Heart left ventricle (tissue), 16 donors: ENCODE measurements at regions not wholly inside any gene's neighbourhood (a gene's known extent, or its start where the extent isn't known, plus 50 kb on each side); places are given as distances from the start of the nearest gene placed in this dataset.

Source experiments
- ATAC-seq, 4 donors: fragments of 200-7000 bp; cut with Tn5 transposase; one replicate each; pipeline ENCODE4 v1.9.1; 2020 to 2022; ENCODE audit warnings: moderate library complexity in 4 of 4, mild to moderate bottlenecking in 3 of 4, moderate number of reproducible peaks in 1 of 4
- DNase-seq, 5 donors: peaks; one replicate each; pipeline ENCODE4 v3.0.0-alpha.2; 2020
- H3K27ac ChIP-seq, 12 donors: fragments of 200-600 bp; sonication (generic) in 4 of 12; one replicate each; pipeline versions ENCODE4 v1.5.0 to v1.8.0; 2016 to 2022; ENCODE audit warnings: mild to moderate bottlenecking in 2 of 12
- H3K27me3 ChIP-seq, 9 donors: fragments of 200-600 bp; sonication (generic) in 2 of 9; one replicate each; pipeline versions ENCODE4 v1.5.1 to v1.8.0; 2016 to 2022; ENCODE audit warnings: mild to moderate bottlenecking in 3 of 9
- H3K36me3 ChIP-seq, 9 donors: fragments of 200-600 bp; sonication (generic) in 2 of 9; one replicate each; pipeline versions ENCODE4 v1.5.0 to v1.8.0; 2018 to 2022; ENCODE audit warnings: mild to moderate bottlenecking in 2 of 9
- H3K4me1 ChIP-seq, 12 donors: fragments of 200-600 bp; sonication (generic) in 4 of 12; one replicate each; pipeline versions ENCODE4 v1.5.0 to v1.8.0; 2016 to 2022; ENCODE audit warnings: mild to moderate bottlenecking in 3 of 12
- H3K4me3 ChIP-seq, 12 donors: fragments of 200-600 bp; sonication (generic) in 4 of 12; one replicate each; pipeline versions ENCODE4 v1.5.0 to v1.8.0; 2017 to 2022; ENCODE audit warnings: mild to moderate bottlenecking in 9 of 12, moderate library complexity in 4 of 12
- H3K9me3 ChIP-seq, 12 donors: fragments of 200-600 bp; sonication (generic) in 4 of 12; one replicate each; pipeline versions ENCODE4 v1.5.0 to v1.8.0; 2016 to 2022; ENCODE audit warnings: mild to moderate bottlenecking in 1 of 12
- POLR2A ChIP-seq, 2 donors: fragments of 450-650 bp; IDR thresholded peaks; one replicate each; pipeline ENCODE4 v1.6.1; 2017; ENCODE audit warnings: antibody characterized with exemption in 2 of 2, mild to moderate bottlenecking in 2 of 2, moderate library complexity in 2 of 2
- WGBS, 4 donors: extraction: QIAGEN DNeasy Blood & Tissue Kit in 2 of 4; methylation state at CpG; one replicate each; pipeline versions ENCODE4 v1.1.5 to v1.1.7; 2013 to 2018; 5-methylcytosine and 5-hydroxymethylcytosine counted together
- intact Hi-C, 10 donors: fragments of 100-400 bp; cut with DNase I; formaldehyde crosslinking; loops; one replicate each; pipeline versions ENCODE4 v1.11.1 to v1.14.2; 2022
- TF ChIP-seq, protein P1 (sequence below), 12 donors: fragments of 200-600 bp; sonication (generic) in 4 of 12; IDR thresholded peaks; one replicate each; pipeline versions ENCODE4 v1.5.0 to v1.8.0; 2018 to 2022; ENCODE audit warnings: antibody characterized with exemption in 12 of 12, mild to moderate bottlenecking in 5 of 12
- donor health status: ischemic (EF 13 %, LVEDD 7.1; RV severe dilation, severe dysfunction).
- donor health status: healthy with polysubstance abuse.
- donor health status: DM: no; HTN: yes; CAD: no.
- donor health status: DM: no; HTN: no; CAD: no.
- donor health status: ischemic (EF 25% LVEDD 6.9; RV normal size, moderate dysfunction).
- donor health status: ischemic (EF 25% LVEDD 5.7; RV mildly dilated, moderate dysfunction).
- donor health status: healthy.
- donor health status: DM: yes; HTN: yes; CAD: no.
- donor health status: ischemic (EF 35%, LVEDD 5.7; RV mildly dilated, moderate dysfunction).
- donor health status: nonischemic (EF 11% LVEDD 7.7; RV severe dilation, severe dysfunction).
- donor health status: DM: yes; HTN: yes; CAD: no.
- donor health status: PGD.
- donor health status: ischemic (EF 29% LVEDD 5.4; RV normal size, mild dysfunction).
- donor health status: nonischemic (EF 23%, LVEDD 6.1; RV moderate dilation, normal function).

DNA sequence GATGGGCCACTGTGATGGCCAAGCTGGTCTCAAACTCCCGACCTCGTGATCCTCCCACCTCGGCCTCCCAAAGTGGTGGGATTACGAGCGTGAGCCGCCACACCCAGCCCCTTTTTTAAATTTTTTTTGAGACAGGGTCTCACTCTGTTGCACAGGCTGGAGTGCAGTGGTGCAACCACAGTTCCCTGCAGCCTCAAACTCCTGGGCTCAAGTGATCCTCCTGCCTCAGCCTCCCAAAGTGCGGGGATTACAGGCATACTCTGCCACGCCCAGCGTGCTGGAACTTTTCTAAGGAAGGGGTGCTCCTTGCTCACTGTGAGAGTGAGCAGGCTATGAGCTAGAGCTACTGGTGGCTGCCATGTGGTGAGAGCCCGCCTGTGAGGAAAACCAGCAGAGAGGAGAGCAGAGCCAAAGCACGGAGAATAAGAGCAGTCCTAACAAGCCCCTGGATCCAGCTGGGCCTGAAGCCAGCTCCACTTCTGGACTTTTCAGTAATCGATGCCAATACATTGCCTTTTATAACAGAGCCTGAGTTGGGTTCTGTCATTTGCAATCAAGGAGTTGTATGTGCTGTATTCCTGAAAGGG lies 75.5 kb upstream of the UNC5A start:
- peak in 2 of 5 donors; percentile 6 to 20 for DNase-seq
- Histone ChIP-seq H3K4me3 (no peak overlapping the region), H3K4me1 (no peaks in the 10 kb centered on the region), H3K27me3 (peaks cover 6 to 97% (median 38%) of the 10 kb centered on the region in 9 donors), H3K36me3 (no peaks in the 10 kb centered on the region), H3K9me3 (peaks cover 0 to 7% (median 0%) of the 10 kb centered on the region in 12 donors), H3K27ac (no peak overlapping the region)
- WGBS, 4 donors: 92 to 93% (median 92%) methylated on average over 12 of the region's 12 CpGs
- TF ChIP-seq POLR2A (IDR thresholded peaks at IDR 0.05): no peak
- TF ChIP-seq, protein P1, sequence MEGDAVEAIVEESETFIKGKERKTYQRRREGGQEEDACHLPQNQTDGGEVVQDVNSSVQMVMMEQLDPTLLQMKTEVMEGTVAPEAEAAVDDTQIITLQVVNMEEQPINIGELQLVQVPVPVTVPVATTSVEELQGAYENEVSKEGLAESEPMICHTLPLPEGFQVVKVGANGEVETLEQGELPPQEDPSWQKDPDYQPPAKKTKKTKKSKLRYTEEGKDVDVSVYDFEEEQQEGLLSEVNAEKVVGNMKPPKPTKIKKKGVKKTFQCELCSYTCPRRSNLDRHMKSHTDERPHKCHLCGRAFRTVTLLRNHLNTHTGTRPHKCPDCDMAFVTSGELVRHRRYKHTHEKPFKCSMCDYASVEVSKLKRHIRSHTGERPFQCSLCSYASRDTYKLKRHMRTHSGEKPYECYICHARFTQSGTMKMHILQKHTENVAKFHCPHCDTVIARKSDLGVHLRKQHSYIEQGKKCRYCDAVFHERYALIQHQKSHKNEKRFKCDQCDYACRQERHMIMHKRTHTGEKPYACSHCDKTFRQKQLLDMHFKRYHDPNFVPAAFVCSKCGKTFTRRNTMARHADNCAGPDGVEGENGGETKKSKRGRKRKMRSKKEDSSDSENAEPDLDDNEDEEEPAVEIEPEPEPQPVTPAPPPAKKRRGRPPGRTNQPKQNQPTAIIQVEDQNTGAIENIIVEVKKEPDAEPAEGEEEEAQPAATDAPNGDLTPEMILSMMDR (IDR thresholded peaks at IDR 0.05): no peak
- no peak for ATAC-seq
- intact Hi-C loops: no loop called here

GRCh38 chr5:176735383-176736265 lies 74.7 kb upstream of the UNC5A start:
- 68 to 76% (median 72%) methylated on average over 16 of the region's 16 CpGs for WGBS, 4 donors
- Histone ChIP-seq H3K4me1 (no peaks in the 10 kb centered on the region), H3K9me3 (peaks cover 0 to 4% (median 0%) of the 10 kb centered on the region in 12 donors), H3K36me3 (no peaks in the 10 kb centered on the region), H3K27ac (no peak overlapping the region), H3K4me3 (no peak overlapping the region), H3K27me3 (peaks cover 6 to 98% (median 41%) of the 10 kb centered on the region in 9 donors)
- ATAC-seq (no peak), DNase-seq (peak in 2 of 5 donors; percentile 10 to 18)
- intact Hi-C loops: no loop called here
- TF ChIP-seq POLR2A (IDR thresholded peaks at IDR 0.05): no peak
- TF ChIP-seq, protein P1 (IDR thresholded peaks at IDR 0.05): no peak

DNA sequence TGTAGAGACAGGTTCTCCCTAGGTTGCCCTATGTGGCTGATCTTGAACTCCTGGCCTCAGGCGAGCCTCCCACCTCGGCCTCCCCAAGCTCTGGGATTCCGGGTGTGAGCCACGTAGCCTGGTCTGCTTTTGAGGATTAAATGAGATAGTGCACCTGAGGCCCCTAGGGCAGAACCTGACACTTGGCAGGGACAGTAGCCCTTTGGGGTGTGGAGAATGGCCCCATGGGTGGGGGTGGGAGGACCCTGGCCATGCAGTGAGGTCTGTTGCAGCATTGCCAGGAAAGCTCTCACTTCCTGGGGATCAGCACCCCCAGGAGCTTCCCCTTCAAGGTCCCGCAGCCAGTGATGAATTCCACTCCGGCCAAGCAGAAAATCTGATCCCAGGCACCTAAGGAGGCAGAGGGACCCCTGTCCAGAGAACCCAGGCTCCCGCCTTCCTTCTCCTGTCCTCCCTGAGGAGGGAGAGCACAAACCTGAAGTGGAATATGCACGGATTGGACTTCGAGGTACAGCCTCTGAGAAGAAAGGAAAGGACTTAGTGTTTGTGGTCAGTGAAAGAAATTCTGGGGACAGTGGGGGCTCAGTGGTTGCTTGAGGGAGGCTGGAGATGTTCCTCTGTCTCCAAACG lies 73.9 kb upstream of the UNC5A start:
- no peak overlapping the region for H3K4me3 ChIP-seq
- ATAC-seq: no peak
- H3K27me3 ChIP-seq: peaks cover 6 to 98% (median 38%) of the 10 kb centered on the region in 9 donors
- peak in 1 of 5 donors; percentile 22 for DNase-seq
- 59 to 69% (median 64%) methylated on average over 9 to 10 of the region's 10 CpGs for WGBS, 4 donors
- intact Hi-C loops: no loop called here
- TF ChIP-seq POLR2A (IDR thresholded peaks at IDR 0.05): no peak
- TF ChIP-seq, protein P1 (IDR thresholded peaks at IDR 0.05): no peak
- no peaks in the 10 kb centered on the region for H3K36me3 ChIP-seq
- H3K9me3 ChIP-seq: no peaks in the 10 kb centered on the region
- no peaks in the 10 kb centered on the region for H3K4me1 ChIP-seq
- H3K27ac ChIP-seq: no peak overlapping the region
